ENCODE measurements at regions not wholly inside any gene's neighbourhood (a gene's known extent, or its start where the extent isn't known, plus 50 kb on each side); places are given as distances from the start of the nearest gene placed in this dataset.

GRCh38 chr11:96538622-96539021 lies 148.8 kb downstream of the JRKL start:
- TF ChIP-seq PHF8 (IDR thresholded peaks at IDR 0.05; ENCODE audit: borderline replicate concordance, low read depth) (no peak), NFE2L2 (conservative IDR thresholded peaks at IDR 0.05; ENCODE audit: low read length) (no peak), RAD21 (conservative IDR thresholded peaks at IDR 0.05 in 1 of 2, IDR thresholded peaks at IDR 0.05 in 1 of 2) (no peak), SREBF2 (IDR thresholded peaks at IDR 0.05) (no peak), CTCF (IDR thresholded peaks at IDR 0.05) (no peak), POLR2A (IDR thresholded peaks at IDR 0.05; ENCODE audit: low read length) (no peak)

Data from A549 (cell line).